Lower leg skin (tissue), 3 donors: ENCODE measurements at regions not wholly inside any gene's neighbourhood (a gene's known extent, or its start where the extent isn't known, plus 50 kb on each side); places are given as distances from the start of the nearest gene placed in this dataset.

ENCODE experiments used
- POLR2A ChIP-seq, 2 donors: fragments of 450-650 bp; IDR thresholded peaks; one replicate each; pipeline ENCODE4 v1.6.1; 2016 to 2017; ENCODE audit warnings: antibody characterized with exemption in 2 of 2, mild to moderate bottlenecking in 1 of 2, moderate library complexity in 1 of 2
- TF ChIP-seq, protein P1 (sequence below), 3 donors: fragments of 450-650 bp; IDR thresholded peaks; one replicate each; pipeline ENCODE4 v1.5.1; 2016; ENCODE audit warnings: antibody characterized with exemption in 3 of 3, mild to moderate bottlenecking in 3 of 3, moderate library complexity in 2 of 3

DNA sequence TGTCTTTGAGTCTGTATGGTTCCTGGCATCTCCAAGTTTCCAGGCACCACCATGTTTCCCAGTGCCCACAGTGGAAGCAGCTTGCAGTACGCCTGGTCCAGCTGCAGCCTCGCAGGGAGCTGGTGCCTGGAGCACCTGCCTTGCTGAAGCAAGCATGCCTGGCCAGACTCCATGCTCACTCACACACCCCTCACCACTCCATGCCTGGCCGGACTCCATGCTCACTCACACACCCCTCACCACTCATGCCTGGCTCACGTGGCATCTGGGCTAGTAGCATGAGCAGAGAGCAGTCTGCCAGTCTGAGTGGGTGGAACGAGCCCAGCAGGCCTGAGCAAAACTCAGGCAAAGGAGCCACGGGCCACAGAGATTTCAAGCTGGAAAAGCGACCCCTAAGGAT lies 214.3 kb downstream of the TFAP2C start:
- TF ChIP-seq, protein P1, sequence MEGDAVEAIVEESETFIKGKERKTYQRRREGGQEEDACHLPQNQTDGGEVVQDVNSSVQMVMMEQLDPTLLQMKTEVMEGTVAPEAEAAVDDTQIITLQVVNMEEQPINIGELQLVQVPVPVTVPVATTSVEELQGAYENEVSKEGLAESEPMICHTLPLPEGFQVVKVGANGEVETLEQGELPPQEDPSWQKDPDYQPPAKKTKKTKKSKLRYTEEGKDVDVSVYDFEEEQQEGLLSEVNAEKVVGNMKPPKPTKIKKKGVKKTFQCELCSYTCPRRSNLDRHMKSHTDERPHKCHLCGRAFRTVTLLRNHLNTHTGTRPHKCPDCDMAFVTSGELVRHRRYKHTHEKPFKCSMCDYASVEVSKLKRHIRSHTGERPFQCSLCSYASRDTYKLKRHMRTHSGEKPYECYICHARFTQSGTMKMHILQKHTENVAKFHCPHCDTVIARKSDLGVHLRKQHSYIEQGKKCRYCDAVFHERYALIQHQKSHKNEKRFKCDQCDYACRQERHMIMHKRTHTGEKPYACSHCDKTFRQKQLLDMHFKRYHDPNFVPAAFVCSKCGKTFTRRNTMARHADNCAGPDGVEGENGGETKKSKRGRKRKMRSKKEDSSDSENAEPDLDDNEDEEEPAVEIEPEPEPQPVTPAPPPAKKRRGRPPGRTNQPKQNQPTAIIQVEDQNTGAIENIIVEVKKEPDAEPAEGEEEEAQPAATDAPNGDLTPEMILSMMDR (IDR thresholded peaks at IDR 0.05): no peak
- no peak for TF ChIP-seq POLR2A (IDR thresholded peaks at IDR 0.05)
